SK-N-MC (cell line): ENCODE measurements at regions not wholly inside any gene's neighbourhood (a gene's known extent, or its start where the extent isn't known, plus 50 kb on each side); places are given as distances from the start of the nearest gene placed in this dataset.

ENCODE experiments used
- DNase-seq: peaks from one replicate; pipeline ENCODE4 v3.0.0-alpha.2; 2011; ENCODE audit warnings: low read depth, low spot score
- H3K27ac ChIP-seq: fragments of 200-600 bp; sonication (generic); 2 replicates; pipeline ENCODE4 v1.5.1; 2016; ENCODE audit warnings: mixed run types
- H3K36me3 ChIP-seq: fragments of 200-600 bp; sonication (generic); 2 replicates; pipeline ENCODE4 v1.6.1; 2017; ENCODE audit warnings: antibody characterized with exemption, low read length, mixed read lengths; ENCODE audit not compliant: insufficient read depth
- H3K4me3 ChIP-seq: fragments of 200-600 bp; sonication (generic); 2 replicates; pipeline ENCODE4 v1.5.1; 2016
- H3K9ac ChIP-seq: fragments of 200-600 bp; sonication (generic); 2 replicates; pipeline ENCODE4 v1.8.0; 2017; ENCODE audit warnings: mixed run types, mixed read lengths; ENCODE audit not compliant: insufficient read length
- H3K9me3 ChIP-seq: fragments of 200-600 bp; sonication (generic); 2 replicates; pipeline ENCODE4 v1.6.1; 2017; ENCODE audit warnings: low read depth, mild to moderate bottlenecking, antibody characterized with exemption, low read length, moderate library complexity, mixed read lengths
- EZH2 ChIP-seq: fragments of 200-600 bp; sonication (generic); IDR thresholded peaks from one replicate; pipeline ENCODE4 v1.6.1; 2017; ENCODE audit warnings: antibody characterized with exemption
- FOXP2 ChIP-seq: optimal IDR thresholded peaks from 2 replicates; pipeline ENCODE3; 2011; ENCODE audit warnings: mild to moderate bottlenecking, moderate library complexity; ENCODE audit not compliant: insufficient read depth; ENCODE audit errors: extremely low read length, control extremely low read depth
- POLR2AphosphoS5 ChIP-seq: IDR thresholded peaks from 2 replicates; pipeline ENCODE4 v1.6.1; 2012; ENCODE audit warnings: mild to moderate bottlenecking, low read depth, low read length, borderline replicate concordance

DNA sequence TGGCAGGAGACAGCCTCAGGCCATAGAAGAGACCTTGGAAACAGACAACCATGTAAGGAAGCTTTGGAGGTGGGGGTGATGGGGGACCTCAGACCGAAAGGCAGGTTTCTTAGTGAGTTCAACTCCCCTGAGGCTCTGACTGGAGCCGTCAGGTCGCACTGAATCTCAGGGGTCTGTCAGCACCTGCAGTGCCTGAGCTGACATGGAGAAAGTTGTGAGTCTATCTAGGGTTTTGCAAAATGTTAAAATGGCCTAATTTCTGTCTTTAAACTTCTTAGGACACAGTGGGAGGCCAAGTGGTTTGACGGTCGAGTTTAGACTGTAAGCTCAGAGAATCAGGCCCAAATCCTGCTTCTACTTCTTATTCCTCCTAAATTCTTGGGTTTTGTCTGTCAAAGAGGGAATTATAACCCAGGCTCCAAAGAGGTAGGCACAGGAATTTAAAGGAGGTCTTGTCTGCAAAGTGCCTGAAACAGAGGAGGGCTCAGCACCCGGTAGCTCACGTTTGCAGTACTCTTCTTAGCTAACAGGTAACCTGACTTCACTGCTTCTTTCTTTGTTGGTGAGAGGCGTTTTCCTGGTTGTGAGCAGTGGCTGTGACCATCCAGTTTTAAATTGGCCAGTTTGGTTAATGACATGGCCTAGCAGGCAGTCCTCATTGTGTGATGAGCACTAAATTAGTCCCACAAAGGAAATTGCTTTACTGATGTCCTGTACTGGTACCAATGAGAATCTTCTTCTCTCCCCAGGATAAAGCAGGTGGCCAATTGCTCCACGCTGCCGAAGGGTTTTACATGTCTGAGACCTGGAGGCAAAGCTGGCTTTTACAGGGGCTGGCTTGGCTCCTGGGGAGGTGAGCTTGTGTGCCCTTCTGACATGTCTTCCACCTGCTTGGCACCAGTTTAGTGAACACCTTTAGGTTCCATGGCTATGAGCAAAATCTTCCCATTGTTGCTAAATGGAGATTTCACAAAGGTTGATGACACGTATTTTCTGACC, 95.7 kb downstream of the MYCN start:
- no peaks in the 10 kb centered on the region for H3K36me3 ChIP-seq
- no peak overlapping the region for H3K9ac ChIP-seq
- DNase-seq: no peak
- no peak overlapping the region for H3K27ac ChIP-seq
- H3K9me3 ChIP-seq: no peaks in the 10 kb centered on the region
- no peak for TF ChIP-seq POLR2AphosphoS5
- no peak for TF ChIP-seq FOXP2
- no peak for TF ChIP-seq EZH2
- H3K4me3 ChIP-seq: no peak overlapping the region

GRCh38 chr2:16034975-16035746, 94.8 kb downstream of the MYCN start:
- Histone ChIP-seq H3K9me3 (no peaks in the 10 kb centered on the region), H3K27ac (no peak overlapping the region)
- TF ChIP-seq POLR2AphosphoS5 (no peak), EZH2 (no peak), FOXP2 (no peak)

DNA sequence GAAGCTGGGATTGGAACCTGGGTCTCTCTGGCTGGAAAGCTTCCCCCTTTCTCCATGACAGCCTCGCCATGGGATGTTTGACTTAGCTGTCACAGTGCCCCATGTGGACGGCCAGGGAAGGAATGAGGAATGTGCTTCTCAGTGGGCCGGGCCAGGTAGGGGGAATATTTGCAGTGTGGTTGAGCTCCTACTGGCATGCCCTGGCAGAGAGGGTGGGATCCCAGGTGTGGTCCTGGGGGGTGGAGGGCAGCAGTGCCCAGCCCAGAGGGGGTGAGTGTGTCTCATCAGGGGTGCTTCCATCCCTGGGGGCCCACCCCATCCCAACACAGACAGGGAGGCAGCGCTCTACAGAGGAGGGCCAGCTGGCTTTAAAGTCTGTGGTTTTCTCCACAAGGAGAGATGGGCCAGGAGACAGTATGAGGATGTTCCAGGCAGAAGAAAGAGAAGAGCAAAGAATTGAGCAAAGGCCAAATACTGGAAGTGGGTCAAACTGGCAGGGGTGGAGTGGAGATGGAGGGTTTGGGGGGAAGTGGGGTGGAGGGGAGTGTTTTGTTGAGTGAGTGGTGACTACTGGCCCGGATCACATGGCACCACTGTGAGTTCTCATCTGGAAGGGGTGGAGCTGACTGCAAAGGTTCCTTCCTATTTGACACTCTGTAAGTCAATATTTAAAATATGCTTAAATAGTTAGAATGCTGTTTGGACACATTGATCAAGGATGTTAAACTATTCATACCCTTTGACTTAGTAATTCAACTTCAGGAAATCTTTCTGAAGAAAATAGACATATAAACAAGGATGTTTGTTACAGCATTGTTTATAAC, 94.0 kb downstream of the MYCN start:
- Histone ChIP-seq H3K9ac (no peak overlapping the region), H3K27ac (no peak overlapping the region), H3K36me3 (no peaks in the 10 kb centered on the region), H3K9me3 (no peaks in the 10 kb centered on the region), H3K4me3 (no peak overlapping the region)
- no peak for DNase-seq
- TF ChIP-seq FOXP2: no peak
- no peak for TF ChIP-seq EZH2
- no peak for TF ChIP-seq POLR2AphosphoS5

More at GRCh38 chr2:16034975-16035746, 94.8 kb downstream of the MYCN start:
- Histone ChIP-seq H3K9ac (no peak overlapping the region), H3K4me3 (no peak overlapping the region), H3K36me3 (no peaks in the 10 kb centered on the region)
- DNase-seq: no peak

- Histone ChIP-seq H3K27ac (no peak overlapping the region), H3K9me3 (no peaks in the 10 kb centered on the region), H3K36me3 (no peaks in the 10 kb centered on the region), H3K9ac (no peak overlapping the region), H3K4me3 (no peak overlapping the region)
- DNase-seq: no peak
- TF ChIP-seq EZH2 (no peak), FOXP2 (no peak)
Observed at GRCh38 chr2:16033032-16033293, 92.6 kb downstream of the MYCN start.

DNA sequence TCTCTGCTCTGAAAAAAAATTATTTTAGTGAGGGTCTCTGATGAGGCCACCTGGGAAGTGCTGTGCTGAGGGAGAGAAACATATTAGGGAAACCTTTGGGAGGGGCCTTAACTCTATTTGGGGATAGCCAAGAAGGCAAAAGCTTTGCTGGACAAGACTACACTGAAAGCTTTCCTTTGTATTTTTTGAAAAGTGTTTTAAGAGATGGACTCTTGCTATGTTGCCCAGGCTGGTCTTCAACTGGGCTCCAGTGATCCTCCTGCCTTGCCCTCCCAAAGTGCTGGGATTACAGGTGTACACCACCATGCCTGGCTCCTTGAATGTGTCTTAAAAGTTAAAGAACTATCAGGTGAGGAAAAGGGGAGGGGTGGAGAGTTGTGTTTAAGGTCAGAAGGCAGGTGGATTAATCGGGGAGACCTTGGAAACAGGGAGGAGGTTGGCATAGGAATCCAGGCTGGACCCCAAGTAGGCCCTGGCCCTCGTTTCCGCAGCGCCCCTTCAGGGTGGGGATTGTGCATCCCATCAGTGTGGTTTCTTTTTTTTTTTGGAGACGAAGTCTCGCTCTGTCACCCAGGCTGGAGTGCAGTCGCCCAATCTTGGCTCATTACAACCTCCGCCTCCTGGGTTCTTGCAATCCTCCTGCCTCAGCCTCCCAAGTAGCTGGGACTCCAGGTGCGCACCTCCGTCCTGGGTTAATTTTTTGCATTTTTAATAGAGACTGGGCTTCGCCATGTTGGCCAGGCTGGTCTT, 92.1 kb downstream of the MYCN start:
- H3K9ac ChIP-seq: no peak overlapping the region
- no peak for DNase-seq
- H3K27ac ChIP-seq: no peak overlapping the region
- H3K4me3 ChIP-seq: no peak overlapping the region
- H3K9me3 ChIP-seq: no peaks in the 10 kb centered on the region
- TF ChIP-seq FOXP2: no peak
- no peak for TF ChIP-seq EZH2
- TF ChIP-seq POLR2AphosphoS5: no peak
- no peaks in the 10 kb centered on the region for H3K36me3 ChIP-seq

GRCh38 chr2:16031848-16032159, 91.5 kb downstream of the MYCN start:
- H3K27ac ChIP-seq: no peak overlapping the region
- H3K36me3 ChIP-seq: no peaks in the 10 kb centered on the region
- H3K9ac ChIP-seq: no peak overlapping the region
- no peak for DNase-seq
- no peaks in the 10 kb centered on the region for H3K9me3 ChIP-seq
- H3K4me3 ChIP-seq: no peak overlapping the region
- TF ChIP-seq EZH2: no peak

GRCh38 chr2:16031058-16031847, 90.9 kb downstream of the MYCN start:
- DNase-seq: no peak
- Histone ChIP-seq H3K27ac (no peak overlapping the region), H3K9ac (no peak overlapping the region), H3K9me3 (no peaks in the 10 kb centered on the region), H3K36me3 (no peaks in the 10 kb centered on the region), H3K4me3 (no peak overlapping the region)
- TF ChIP-seq POLR2AphosphoS5 (no peak), FOXP2 (no peak), EZH2 (no peak)
